ENCODE measurements at regions not wholly inside any gene's neighbourhood (a gene's known extent, or its start where the extent isn't known, plus 50 kb on each side); places are given as distances from the start of the nearest gene placed in this dataset.

DNA sequence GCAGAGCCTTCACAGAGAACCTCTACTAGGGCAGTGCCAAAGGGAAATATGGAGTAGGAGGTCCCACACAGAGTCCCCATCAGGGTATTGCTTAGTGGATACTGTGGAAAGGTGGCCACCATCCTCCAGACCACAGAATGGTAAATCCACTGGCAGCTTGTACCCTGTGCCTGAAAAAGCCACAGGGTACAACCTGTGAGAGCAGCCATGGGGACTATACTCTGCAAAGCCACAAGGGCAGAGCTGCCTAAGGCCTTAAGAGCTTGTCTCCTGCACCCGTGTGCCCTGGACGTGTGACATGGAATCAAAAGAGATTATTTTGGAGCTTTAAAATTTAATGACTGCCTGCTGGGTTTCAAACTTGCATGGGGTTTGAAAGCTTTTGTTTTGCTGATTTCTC, 118.0 kb upstream of the SEC14L1 start:
- TF ChIP-seq, protein P1, sequence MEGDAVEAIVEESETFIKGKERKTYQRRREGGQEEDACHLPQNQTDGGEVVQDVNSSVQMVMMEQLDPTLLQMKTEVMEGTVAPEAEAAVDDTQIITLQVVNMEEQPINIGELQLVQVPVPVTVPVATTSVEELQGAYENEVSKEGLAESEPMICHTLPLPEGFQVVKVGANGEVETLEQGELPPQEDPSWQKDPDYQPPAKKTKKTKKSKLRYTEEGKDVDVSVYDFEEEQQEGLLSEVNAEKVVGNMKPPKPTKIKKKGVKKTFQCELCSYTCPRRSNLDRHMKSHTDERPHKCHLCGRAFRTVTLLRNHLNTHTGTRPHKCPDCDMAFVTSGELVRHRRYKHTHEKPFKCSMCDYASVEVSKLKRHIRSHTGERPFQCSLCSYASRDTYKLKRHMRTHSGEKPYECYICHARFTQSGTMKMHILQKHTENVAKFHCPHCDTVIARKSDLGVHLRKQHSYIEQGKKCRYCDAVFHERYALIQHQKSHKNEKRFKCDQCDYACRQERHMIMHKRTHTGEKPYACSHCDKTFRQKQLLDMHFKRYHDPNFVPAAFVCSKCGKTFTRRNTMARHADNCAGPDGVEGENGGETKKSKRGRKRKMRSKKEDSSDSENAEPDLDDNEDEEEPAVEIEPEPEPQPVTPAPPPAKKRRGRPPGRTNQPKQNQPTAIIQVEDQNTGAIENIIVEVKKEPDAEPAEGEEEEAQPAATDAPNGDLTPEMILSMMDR (conservative IDR thresholded peaks at IDR 0.05 in 1 of 2, IDR thresholded peaks at IDR 0.05 in 1 of 2; ENCODE audit: low read depth in 1 of 2, low read length in 2 of 2): no peak
- TF ChIP-seq EZH2 (IDR thresholded peaks at IDR 0.05; ENCODE audit: low read length, missing control alignments): no peak

All from fibroblast of lung (primary cell).